ENCODE measurements at regions not wholly inside any gene's neighbourhood (a gene's known extent, or its start where the extent isn't known, plus 50 kb on each side); places are given as distances from the start of the nearest gene placed in this dataset.

DNA sequence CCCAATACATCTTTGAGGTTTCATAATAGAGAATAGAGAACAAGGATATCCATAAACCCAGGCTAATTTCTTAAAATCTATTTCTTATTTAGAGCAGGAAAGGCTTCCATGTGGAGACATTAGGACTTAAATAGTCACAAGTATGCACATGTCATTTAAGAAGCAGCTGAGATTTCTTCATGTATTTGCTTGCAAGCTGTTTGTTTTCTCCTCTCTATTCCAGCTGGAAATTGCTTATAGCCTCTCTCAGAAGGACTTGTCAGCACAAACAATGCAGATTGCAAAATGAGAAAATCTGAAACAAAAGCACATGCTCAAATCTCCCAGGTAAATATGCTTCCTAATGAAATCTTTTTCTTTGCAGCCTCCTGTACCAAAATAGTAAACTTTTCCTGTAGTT lies 1473.1 kb downstream of the CDH8 start (continued):
- no peak for TF ChIP-seq ARNT (IDR thresholded peaks at IDR 0.05)

DNA sequence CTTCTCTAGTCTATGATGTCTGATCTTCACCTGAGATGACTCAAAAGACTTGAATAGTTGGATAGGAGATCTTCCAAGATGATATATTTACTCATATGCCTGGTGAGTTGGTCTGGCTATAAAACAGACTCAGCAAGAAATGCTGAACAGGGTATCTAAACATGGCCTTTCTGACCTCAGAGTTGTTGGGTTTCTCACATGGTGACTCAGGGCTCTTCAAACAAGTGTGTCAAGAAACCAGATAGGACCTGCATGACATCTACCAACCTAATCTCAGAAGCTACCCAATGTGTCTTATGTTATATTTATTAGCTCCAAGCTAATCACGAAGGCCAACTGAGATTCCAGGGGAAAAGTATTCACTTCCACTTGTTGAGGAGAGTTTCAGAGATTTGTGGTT lies 1477.3 kb downstream of the CDH8 start:
- H3K79me2 ChIP-seq (ENCODE audit: control insufficient read depth, insufficient read depth, low read length), result no peaks in the 10 kb centered on the region
- DNase-seq (ENCODE audit: extremely low read depth in 1 of 4, low spot score in 3 of 4), result no peak
- no TSS peak for BruUV-seq (replicated peaks)
- no peak overlapping the region for H3K9ac ChIP-seq (ENCODE audit: insufficient read depth in 1 of 2, low read depth in 2 of 2, low read length in 2 of 2)
- H3K36me3 ChIP-seq (ENCODE audit: control insufficient read depth, insufficient read depth, low read length), result no peaks in the 10 kb centered on the region
- intact Hi-C loops (cut with micrococcal nuclease), result no loop called here
- H3K27me3 ChIP-seq (ENCODE audit: control insufficient read depth in 2 of 2, insufficient read depth in 2 of 2, low read length in 2 of 2), result no peaks in the 10 kb centered on the region
- no peaks in the 10 kb centered on the region for H4K20me1 ChIP-seq (replicated peaks; ENCODE audit: control insufficient read depth, insufficient read depth, low read length)
- in situ Hi-C loops (cut with MboI), result no loop called here
- no peak overlapping the region for H3K4me2 ChIP-seq (ENCODE audit: insufficient read depth, low read length)
- 0% methylated on average over 1 of the region's 1 CpG for WGBS (ENCODE audit: insufficient coverage, low coverage, missing lambda C conversion rate)
- H3K9me3 ChIP-seq (replicated peaks; ENCODE audit: control insufficient read depth, insufficient read depth, low read depth, low read length), result no peaks in the 10 kb centered on the region
- ChIA-PET CTCF (ENCODE audit: low intra/inter-chr PET ratio) (no interaction called here), POLR2A (no interaction called here)
- no peak overlapping the region for H2AFZ ChIP-seq (ENCODE audit: low read depth, low read length)
- FAIRE-seq, result no peak
- H3K4me3 ChIP-seq, result no peak overlapping the region
- ATAC-seq, result no peak
- H3K27ac ChIP-seq (ENCODE audit: extremely low read depth, low read depth, low read length), result no peak overlapping the region
- no peaks in the 10 kb centered on the region for H3K9me1 ChIP-seq (ENCODE audit: control insufficient read depth, insufficient read depth, low read length)
- no peaks in the 10 kb centered on the region for H3K4me1 ChIP-seq (replicated peaks in 1 of 2; ENCODE audit: control insufficient read depth in 2 of 2, insufficient read depth in 2 of 2, low read length in 2 of 2)
- TF ChIP-seq BCOR (IDR thresholded peaks at IDR 0.05) (no peak), FOXJ3 (CRISPR knock-in tag; IDR thresholded peaks at IDR 0.05) (no peak), MAFG (tag; conservative IDR thresholded peaks at IDR 0.05) (no peak), PCBP2 (IDR thresholded peaks at IDR 0.05; ENCODE audit: low read depth, low read length, poor library complexity, severe bottlenecking) (no peak), NCOR1 (IDR thresholded peaks at IDR 0.05) (no peak), ARID2 (IDR thresholded peaks at IDR 0.05) (no peak), ZNF431 (CRISPR knock-in tag; IDR thresholded peaks at IDR 0.05) (no peak), PRPF4 (IDR thresholded peaks at IDR 0.05; ENCODE audit: insufficient read depth, low read depth, low read length, poor library complexity, severe bottlenecking) (no peak), GATA2 (CRISPR knock-in tag; IDR thresholded peaks at IDR 0.05) (no peak)
- TF ChIP-seq, protein P1, sequence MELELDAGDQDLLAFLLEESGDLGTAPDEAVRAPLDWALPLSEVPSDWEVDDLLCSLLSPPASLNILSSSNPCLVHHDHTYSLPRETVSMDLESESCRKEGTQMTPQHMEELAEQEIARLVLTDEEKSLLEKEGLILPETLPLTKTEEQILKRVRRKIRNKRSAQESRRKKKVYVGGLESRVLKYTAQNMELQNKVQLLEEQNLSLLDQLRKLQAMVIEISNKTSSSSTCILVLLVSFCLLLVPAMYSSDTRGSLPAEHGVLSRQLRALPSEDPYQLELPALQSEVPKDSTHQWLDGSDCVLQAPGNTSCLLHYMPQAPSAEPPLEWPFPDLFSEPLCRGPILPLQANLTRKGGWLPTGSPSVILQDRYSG (tag; conservative IDR thresholded peaks at IDR 0.05; ENCODE audit: low read depth), result no peak
- TF ChIP-seq, protein P2, sequence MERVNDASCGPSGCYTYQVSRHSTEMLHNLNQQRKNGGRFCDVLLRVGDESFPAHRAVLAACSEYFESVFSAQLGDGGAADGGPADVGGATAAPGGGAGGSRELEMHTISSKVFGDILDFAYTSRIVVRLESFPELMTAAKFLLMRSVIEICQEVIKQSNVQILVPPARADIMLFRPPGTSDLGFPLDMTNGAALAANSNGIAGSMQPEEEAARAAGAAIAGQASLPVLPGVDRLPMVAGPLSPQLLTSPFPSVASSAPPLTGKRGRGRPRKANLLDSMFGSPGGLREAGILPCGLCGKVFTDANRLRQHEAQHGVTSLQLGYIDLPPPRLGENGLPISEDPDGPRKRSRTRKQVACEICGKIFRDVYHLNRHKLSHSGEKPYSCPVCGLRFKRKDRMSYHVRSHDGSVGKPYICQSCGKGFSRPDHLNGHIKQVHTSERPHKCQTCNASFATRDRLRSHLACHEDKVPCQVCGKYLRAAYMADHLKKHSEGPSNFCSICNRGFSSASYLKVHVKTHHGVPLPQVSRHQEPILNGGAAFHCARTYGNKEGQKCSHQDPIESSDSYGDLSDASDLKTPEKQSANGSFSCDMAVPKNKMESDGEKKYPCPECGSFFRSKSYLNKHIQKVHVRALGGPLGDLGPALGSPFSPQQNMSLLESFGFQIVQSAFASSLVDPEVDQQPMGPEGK (CRISPR knock-in tag; IDR thresholded peaks at IDR 0.05; ENCODE audit: borderline replicate concordance), result no peak
- TF ChIP-seq, protein P3, sequence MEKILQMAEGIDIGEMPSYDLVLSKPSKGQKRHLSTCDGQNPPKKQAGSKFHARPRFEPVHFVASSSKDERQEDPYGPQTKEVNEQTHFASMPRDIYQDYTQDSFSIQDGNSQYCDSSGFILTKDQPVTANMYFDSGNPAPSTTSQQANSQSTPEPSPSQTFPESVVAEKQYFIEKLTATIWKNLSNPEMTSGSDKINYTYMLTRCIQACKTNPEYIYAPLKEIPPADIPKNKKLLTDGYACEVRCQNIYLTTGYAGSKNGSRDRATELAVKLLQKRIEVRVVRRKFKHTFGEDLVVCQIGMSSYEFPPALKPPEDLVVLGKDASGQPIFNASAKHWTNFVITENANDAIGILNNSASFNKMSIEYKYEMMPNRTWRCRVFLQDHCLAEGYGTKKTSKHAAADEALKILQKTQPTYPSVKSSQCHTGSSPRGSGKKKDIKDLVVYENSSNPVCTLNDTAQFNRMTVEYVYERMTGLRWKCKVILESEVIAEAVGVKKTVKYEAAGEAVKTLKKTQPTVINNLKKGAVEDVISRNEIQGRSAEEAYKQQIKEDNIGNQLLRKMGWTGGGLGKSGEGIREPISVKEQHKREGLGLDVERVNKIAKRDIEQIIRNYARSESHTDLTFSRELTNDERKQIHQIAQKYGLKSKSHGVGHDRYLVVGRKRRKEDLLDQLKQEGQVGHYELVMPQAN (IDR thresholded peaks at IDR 0.05; ENCODE audit: borderline replicate concordance), result no peak
